HL-60 (cell line): ENCODE measurements at regions not wholly inside any gene's neighbourhood (a gene's known extent, or its start where the extent isn't known, plus 50 kb on each side); places are given as distances from the start of the nearest gene placed in this dataset.

Source experiments
- GABPA ChIP-seq: IDR thresholded peaks from 2 replicates; pipeline ENCODE4 v1.6.1; 2012; ENCODE audit warnings: low read depth
- POLR2AphosphoS5 ChIP-seq: IDR thresholded peaks from 2 replicates; pipeline ENCODE4 v1.6.1; 2012; ENCODE audit warnings: low read depth
- TF ChIP-seq, protein P1 (sequence below): IDR thresholded peaks from one replicate; pipeline ENCODE4 v1.5.1; 2011; ENCODE audit warnings: low read length, control low read depth, inconsistent platforms; ENCODE audit not compliant: insufficient read depth
- TF ChIP-seq, protein P2 (sequence below): IDR thresholded peaks from 2 replicates; pipeline ENCODE4 v1.6.1; 2012; ENCODE audit warnings: low read depth; ENCODE audit not compliant: insufficient replicate concordance

- TF ChIP-seq, protein P1, sequence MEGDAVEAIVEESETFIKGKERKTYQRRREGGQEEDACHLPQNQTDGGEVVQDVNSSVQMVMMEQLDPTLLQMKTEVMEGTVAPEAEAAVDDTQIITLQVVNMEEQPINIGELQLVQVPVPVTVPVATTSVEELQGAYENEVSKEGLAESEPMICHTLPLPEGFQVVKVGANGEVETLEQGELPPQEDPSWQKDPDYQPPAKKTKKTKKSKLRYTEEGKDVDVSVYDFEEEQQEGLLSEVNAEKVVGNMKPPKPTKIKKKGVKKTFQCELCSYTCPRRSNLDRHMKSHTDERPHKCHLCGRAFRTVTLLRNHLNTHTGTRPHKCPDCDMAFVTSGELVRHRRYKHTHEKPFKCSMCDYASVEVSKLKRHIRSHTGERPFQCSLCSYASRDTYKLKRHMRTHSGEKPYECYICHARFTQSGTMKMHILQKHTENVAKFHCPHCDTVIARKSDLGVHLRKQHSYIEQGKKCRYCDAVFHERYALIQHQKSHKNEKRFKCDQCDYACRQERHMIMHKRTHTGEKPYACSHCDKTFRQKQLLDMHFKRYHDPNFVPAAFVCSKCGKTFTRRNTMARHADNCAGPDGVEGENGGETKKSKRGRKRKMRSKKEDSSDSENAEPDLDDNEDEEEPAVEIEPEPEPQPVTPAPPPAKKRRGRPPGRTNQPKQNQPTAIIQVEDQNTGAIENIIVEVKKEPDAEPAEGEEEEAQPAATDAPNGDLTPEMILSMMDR, result no peak
- TF ChIP-seq, protein P2, sequence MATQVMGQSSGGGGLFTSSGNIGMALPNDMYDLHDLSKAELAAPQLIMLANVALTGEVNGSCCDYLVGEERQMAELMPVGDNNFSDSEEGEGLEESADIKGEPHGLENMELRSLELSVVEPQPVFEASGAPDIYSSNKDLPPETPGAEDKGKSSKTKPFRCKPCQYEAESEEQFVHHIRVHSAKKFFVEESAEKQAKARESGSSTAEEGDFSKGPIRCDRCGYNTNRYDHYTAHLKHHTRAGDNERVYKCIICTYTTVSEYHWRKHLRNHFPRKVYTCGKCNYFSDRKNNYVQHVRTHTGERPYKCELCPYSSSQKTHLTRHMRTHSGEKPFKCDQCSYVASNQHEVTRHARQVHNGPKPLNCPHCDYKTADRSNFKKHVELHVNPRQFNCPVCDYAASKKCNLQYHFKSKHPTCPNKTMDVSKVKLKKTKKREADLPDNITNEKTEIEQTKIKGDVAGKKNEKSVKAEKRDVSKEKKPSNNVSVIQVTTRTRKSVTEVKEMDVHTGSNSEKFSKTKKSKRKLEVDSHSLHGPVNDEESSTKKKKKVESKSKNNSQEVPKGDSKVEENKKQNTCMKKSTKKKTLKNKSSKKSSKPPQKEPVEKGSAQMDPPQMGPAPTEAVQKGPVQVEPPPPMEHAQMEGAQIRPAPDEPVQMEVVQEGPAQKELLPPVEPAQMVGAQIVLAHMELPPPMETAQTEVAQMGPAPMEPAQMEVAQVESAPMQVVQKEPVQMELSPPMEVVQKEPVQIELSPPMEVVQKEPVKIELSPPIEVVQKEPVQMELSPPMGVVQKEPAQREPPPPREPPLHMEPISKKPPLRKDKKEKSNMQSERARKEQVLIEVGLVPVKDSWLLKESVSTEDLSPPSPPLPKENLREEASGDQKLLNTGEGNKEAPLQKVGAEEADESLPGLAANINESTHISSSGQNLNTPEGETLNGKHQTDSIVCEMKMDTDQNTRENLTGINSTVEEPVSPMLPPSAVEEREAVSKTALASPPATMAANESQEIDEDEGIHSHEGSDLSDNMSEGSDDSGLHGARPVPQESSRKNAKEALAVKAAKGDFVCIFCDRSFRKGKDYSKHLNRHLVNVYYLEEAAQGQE, result no peak
- TF ChIP-seq POLR2AphosphoS5 (no peak), GABPA (no peak)
Observed at GRCh38 chr6:159540883-159541282, 152.2 kb downstream of the SOD2 start.
